Putamen (tissue), 1 donor: ENCODE measurements at regions not wholly inside any gene's neighbourhood (a gene's known extent, or its start where the extent isn't known, plus 50 kb on each side); places are given as distances from the start of the nearest gene placed in this dataset.
A peak's percentile ranks its signal among the peaks of the same experiment; 100 is the strongest.

Experiments used
- DNase-seq: peaks from one replicate; pipeline ENCODE4 v3.0.0-alpha.2; 2016; ENCODE audit warnings: low spot score

DNA sequence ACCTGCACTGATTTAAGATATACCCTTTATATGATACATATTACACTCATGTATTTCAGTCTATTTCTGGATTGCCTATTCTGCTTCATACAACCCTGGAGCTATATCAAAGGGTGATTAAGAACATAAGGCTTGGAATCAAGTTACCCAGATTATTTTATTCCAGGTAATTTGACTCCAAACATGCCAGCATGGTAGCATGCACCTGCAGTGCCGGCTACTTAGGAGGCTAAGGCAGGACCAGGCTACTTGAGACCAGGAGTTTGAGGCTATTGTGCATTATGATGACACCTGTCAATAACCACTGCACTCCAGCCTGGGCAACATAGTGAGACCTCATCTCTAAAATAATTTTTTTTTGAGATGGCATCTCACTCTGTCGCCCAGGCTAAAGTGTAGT, 50.4 kb upstream of the NEO1 start:
- DNase-seq = no peak

- no peak for DNase-seq
Observed at GRCh38 chr15:73000293-73000692, 52.0 kb upstream of the NEO1 start.

DNA sequence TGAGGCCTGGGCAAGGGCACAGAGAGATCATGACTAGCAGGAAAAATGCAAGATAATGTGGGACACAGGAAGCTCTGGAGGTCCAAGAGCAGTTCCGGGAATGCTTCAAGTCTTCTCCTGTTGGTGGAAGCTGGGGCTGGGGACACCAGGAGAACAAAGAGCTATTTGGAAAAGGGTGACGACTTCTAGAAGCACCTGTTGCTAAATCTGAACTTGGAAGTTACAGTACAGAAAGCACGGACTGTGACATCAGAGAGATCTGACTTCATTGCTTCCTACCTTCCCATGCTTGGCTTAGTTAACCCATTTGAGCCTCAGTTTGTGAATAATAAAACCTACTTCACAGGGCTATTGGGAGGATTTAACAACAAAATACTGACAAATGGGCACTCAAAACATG, 52.7 kb upstream of the NEO1 start:
- DNase-seq = no peak

- no peak for DNase-seq
Observed at GRCh38 chr15:72998681-72999466, 53.4 kb upstream of the NEO1 start.

GRCh38 chr15:72998226-72998625, 54.0 kb upstream of the NEO1 start:
- DNase-seq = no peak

- DNase-seq = no peak
Observed at GRCh38 chr15:72995849-72996248, 56.4 kb upstream of the NEO1 start.

- peak; percentile 30 for DNase-seq
Observed at GRCh38 chr15:72994534-72995177, 57.6 kb upstream of the NEO1 start.

DNA sequence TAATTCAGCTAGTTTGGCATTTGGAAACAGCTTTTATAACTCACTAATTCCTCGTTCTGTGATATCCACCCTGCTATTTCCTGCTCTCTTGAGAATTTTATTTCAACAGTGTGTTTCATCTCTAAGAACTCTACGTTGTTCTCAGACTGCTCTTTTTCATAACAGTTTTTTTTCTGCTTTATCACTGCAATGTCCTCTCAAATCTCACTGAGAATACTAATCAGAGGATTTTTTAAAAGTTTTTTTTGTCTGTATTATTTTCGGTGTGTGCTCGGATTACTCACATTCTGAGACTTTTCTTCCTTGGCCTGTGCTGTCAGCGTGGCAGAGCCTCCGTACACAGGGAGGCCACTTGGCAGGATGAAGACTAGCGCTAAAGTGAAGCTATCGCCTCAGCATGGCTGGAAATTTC, 59.4 kb upstream of the NEO1 start:
- no peak for DNase-seq

- DNase-seq = no peak
Observed at GRCh38 chr15:72991026-72991425, 61.2 kb upstream of the NEO1 start.

- no peak for DNase-seq
Observed at GRCh38 chr15:72983801-72984545, 68.3 kb upstream of the NEO1 start.

GRCh38 chr15:72982714-72983113, 69.5 kb upstream of the NEO1 start:
- no peak for DNase-seq

DNA sequence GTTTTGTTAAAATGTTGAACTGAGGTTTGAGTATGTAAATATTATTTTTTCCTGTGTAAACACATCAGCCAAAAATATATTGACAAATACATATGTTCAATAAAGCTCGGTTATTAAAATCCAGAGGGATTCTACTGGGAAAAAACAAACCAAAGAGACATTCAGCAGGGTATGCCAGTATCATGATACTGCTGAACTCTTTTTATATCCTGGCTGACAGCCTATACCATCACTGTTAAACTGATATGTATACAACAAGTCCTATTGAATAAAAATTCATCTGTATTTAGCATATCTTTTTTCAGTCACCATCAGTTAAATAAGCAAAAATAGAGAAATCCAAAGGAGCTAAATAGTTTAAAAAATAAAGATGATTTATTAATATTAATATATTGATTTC, 71.6 kb upstream of the NEO1 start:
- DNase-seq = no peak

- no peak for DNase-seq
Observed at GRCh38 chr15:72979791-72980190, 72.5 kb upstream of the NEO1 start.

- no peak for DNase-seq
Observed at GRCh38 chr15:72979308-72979707, 73.0 kb upstream of the NEO1 start.

DNA sequence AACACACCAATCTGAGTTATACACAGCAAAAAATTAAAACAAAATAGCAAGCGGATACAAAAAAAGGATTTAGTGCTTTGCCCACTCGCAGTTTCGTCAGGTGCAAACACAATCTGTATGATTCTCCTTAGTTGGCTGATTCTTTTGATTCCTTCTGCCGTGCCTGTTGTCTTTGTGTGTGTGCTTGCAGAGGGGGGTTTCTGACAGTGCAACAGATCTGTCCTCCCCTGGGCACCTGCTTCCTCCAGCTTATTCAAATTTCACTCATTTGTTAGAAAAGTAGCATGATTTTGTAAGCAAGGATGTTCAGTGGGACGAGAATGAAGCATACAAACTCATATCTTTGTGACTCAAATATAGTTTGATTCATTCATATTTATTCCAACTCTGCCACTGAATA, 74.0 kb upstream of the NEO1 start:
- no peak for DNase-seq

DNA sequence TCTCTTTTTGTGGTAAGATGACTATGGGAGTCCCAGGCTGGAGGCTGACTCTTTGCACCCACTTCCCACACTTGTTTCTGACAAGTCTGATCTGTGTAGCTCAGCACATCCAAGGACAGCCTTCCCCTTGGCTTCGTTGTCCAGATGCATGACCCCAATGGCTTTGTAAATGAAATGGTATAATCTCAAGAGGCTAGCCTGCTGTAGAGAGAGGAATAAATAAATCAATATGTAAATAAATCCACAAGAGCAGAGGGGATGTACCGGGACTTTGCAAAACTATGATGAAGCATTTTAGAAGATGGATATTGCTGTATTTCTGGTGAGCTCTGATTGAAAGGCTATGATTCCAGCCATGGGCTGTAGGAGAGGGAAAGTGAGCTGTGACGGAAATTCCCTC, 79.9 kb upstream of the NEO1 start:
- DNase-seq = no peak

- DNase-seq = no peak
Observed at GRCh38 chr15:72971766-72972165, 80.5 kb upstream of the NEO1 start.

GRCh38 chr15:72970933-72971760, 81.1 kb upstream of the NEO1 start:
- no peak for DNase-seq

DNA sequence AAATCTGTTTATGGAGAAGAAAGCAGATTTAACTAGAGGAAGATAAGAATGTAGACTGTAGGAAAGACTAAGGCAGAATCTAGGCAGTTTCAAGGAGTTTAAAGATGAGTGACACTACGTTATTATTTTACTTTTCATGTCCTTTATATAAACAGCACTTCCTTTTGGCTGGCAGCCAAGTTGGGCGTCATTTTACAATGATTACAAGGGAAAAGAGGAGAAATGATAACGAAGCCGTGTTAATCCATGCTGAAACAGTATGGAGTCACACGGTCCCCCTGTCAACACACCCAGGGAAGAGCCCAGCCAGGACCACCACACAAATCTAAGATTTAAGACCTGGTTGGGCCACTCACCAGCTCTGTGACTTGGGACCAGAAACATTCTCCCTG, 83.7 kb upstream of the NEO1 start:
- no peak for DNase-seq

GRCh38 chr15:72967811-72968530, 84.3 kb upstream of the NEO1 start:
- DNase-seq = no peak

GRCh38 chr15:72967397-72967796, 84.9 kb upstream of the NEO1 start:
- no peak for DNase-seq

GRCh38 chr15:72966641-72967040, 85.6 kb upstream of the NEO1 start:
- DNase-seq = no peak
